Right lobe of liver (tissue), 6 donors: ENCODE measurements at regions not wholly inside any gene's neighbourhood (a gene's known extent, or its start where the extent isn't known, plus 50 kb on each side); places are given as distances from the start of the nearest gene placed in this dataset.

ENCODE experiments used
- ATAC-seq, 4 donors: fragments of 200-7000 bp; cut with Tn5 transposase; one replicate each; pipeline ENCODE4 v1.9.1; 2020; ENCODE audit warnings: mild to moderate bottlenecking in 4 of 4, moderate library complexity in 4 of 4
- DNase-seq, 3 donors: peaks; one replicate each; pipeline ENCODE4 v3.0.0-alpha.2; 2020
- H3K27ac ChIP-seq, 3 donors: fragments of 200-600 bp; one replicate each; pipeline ENCODE4 v1.8.0; 2022
- H3K27me3 ChIP-seq, 2 donors: fragments of 200-600 bp; one replicate each; pipeline ENCODE4 v1.8.0; 2022
- H3K36me3 ChIP-seq, 4 donors: fragments of 200-600 bp; sonication (generic) in 1 of 4; one replicate each; pipeline versions ENCODE4 v1.5.1 to v1.8.0; 2017 to 2022; ENCODE audit warnings: control low read depth in 1 of 4
- H3K4me1 ChIP-seq, 4 donors: fragments of 200-600 bp; sonication (generic) in 1 of 4; one replicate each; pipeline versions ENCODE4 v1.5.1 to v1.8.0; 2017 to 2022; ENCODE audit warnings: control low read depth in 1 of 4
- H3K4me3 ChIP-seq, 3 donors: fragments of 200-600 bp; one replicate each; pipeline ENCODE4 v1.8.0; 2022
- H3K9me3 ChIP-seq, 4 donors: fragments of 200-600 bp; sonication (generic) in 1 of 4; one replicate each; pipeline versions ENCODE4 v1.5.1 to v1.8.0; 2017 to 2022; ENCODE audit warnings: control low read depth in 1 of 4
- POLR2A ChIP-seq: fragments of 450-650 bp; IDR thresholded peaks from one replicate; pipeline ENCODE4 v1.6.1; 2017; ENCODE audit warnings: antibody characterized with exemption, mild to moderate bottlenecking
- WGBS: methylation state at CpG from one replicate; pipeline ENCODE4 v1.1.6; 2018; ENCODE audit warnings: low coverage, low lambda C conversion rate; ENCODE audit not compliant: insufficient coverage; ENCODE audit errors: missing lambda C conversion rate; 5-methylcytosine and 5-hydroxymethylcytosine counted together
- intact Hi-C, 2 donors: fragments of 100-400 bp; cut with DNase I; formaldehyde crosslinking; loops; one replicate each; pipeline versions ENCODE4 v1.11.2 to v1.14.1; 2022
- TF ChIP-seq, protein P1 (sequence below), 4 donors: fragments of 200-600 bp in 3 of 4; fragments of 450-650 bp in 1 of 4; IDR thresholded peaks; one replicate each; pipeline versions ENCODE4 v1.5.1 to v1.8.0; 2016 to 2022; ENCODE audit warnings: antibody characterized with exemption in 4 of 4, mild to moderate bottlenecking in 2 of 4
- donor health status: DM: no; HTN: yes; CAD: no.
- donor health status: DM: no; HTN: no; CAD: no.
- donor health status: DM: no; HTN: no; CAD: no.
- donor health status: DM: no; HTN: yes; CAD: no.
- donor health status: DM: no; HTN: yes; CAD: no.

DNA sequence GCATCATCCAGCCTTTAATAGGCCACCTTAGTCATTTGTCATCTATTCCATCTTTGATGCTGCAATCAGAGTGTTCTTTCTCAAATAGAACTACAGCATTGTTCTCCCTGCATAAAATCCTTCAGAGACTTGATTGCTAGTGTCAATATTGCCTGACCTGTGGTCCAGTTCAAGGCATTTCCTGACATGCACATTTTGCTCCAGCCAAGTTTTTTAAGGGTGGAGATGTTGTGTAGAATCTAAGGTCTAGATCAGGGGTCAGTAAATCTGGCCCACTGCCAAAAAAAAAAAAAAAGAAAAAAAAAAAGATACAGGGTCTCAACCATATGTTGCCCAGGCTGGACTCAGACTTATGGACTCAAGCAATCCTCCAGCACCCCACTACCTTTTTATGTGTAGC, 354.4 kb downstream of the FRK start:
- no peaks in the 10 kb centered on the region for H3K36me3 ChIP-seq
- H3K27me3 ChIP-seq = no peaks in the 10 kb centered on the region
- H3K4me1 ChIP-seq = peaks cover 0 to 8% (median 0%) of the 10 kb centered on the region in 4 donors
- peak; percentile 34 to 82 (median 68) for ATAC-seq
- no peak for TF ChIP-seq POLR2A
- TF ChIP-seq, protein P1, sequence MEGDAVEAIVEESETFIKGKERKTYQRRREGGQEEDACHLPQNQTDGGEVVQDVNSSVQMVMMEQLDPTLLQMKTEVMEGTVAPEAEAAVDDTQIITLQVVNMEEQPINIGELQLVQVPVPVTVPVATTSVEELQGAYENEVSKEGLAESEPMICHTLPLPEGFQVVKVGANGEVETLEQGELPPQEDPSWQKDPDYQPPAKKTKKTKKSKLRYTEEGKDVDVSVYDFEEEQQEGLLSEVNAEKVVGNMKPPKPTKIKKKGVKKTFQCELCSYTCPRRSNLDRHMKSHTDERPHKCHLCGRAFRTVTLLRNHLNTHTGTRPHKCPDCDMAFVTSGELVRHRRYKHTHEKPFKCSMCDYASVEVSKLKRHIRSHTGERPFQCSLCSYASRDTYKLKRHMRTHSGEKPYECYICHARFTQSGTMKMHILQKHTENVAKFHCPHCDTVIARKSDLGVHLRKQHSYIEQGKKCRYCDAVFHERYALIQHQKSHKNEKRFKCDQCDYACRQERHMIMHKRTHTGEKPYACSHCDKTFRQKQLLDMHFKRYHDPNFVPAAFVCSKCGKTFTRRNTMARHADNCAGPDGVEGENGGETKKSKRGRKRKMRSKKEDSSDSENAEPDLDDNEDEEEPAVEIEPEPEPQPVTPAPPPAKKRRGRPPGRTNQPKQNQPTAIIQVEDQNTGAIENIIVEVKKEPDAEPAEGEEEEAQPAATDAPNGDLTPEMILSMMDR (IDR thresholded peaks at IDR 0.05) = no peak
- intact Hi-C loops = no loop called here
- no peak overlapping the region for H3K4me3 ChIP-seq
- no peaks in the 10 kb centered on the region for H3K9me3 ChIP-seq
- H3K27ac ChIP-seq = no peak overlapping the region
- DNase-seq = no peak

DNA sequence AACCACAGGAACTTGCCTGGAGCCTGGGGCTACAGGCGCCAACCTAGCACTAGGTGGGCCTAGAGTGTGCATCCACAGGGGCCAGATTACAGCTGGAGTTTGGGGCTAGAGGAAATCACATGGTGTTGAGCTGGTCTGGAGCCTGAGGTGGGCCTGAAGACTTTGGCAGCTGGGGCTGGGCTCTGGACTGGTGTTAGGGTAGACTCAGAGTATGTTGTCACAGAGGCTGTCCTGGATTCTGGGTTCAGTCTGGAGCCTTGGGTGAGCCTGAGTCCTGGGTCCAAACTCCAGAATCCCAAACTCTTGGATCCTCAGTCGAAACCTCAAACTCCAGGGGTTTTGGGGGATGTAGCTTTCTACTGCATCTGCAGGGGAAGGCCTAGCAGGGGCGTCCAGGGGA, 356.7 kb downstream of the FRK start:
- DNase-seq (peak in 1 of 3 donors; percentile 30), ATAC-seq (peak in 1 of 4 donors; percentile 26)
- intact Hi-C loops = no loop called here
- Histone ChIP-seq H3K9me3 (no peaks in the 10 kb centered on the region), H3K4me1 (peaks cover 0 to 8% (median 0%) of the 10 kb centered on the region in 4 donors), H3K27me3 (no peaks in the 10 kb centered on the region), H3K4me3 (no peak overlapping the region), H3K27ac (no peak overlapping the region), H3K36me3 (no peaks in the 10 kb centered on the region)
- 75% methylated on average over 2 of the region's 3 CpGs for WGBS
- TF ChIP-seq POLR2A = no peak
- TF ChIP-seq, protein P1 (IDR thresholded peaks at IDR 0.05) = no peak

DNA sequence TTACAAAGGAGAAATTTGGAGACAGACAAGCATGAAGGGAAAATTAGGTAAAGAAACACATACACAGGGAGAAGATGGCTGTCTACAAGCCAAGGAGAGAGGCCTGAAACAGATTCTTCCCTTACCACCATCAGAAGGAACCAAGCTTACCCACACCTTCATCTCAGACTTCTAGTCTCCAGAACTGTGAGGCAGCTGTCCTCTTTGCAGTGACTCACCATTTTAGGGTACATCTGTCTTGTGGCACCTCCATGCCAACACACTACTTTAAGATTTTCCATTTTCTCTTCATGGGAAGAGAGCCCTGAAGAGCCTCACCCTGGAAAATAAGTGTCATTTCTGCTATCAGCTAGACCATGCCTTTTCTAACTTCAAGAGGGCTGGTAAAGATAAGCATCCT, 369.3 kb downstream of the FRK start:
- H3K4me1 ChIP-seq = no peaks in the 10 kb centered on the region
- H3K36me3 ChIP-seq = no peaks in the 10 kb centered on the region
- no peak for TF ChIP-seq POLR2A
- TF ChIP-seq, protein P1 (IDR thresholded peaks at IDR 0.05) = no peak
- no peaks in the 10 kb centered on the region for H3K27me3 ChIP-seq
- no peaks in the 10 kb centered on the region for H3K9me3 ChIP-seq
- H3K27ac ChIP-seq = no peak overlapping the region
- H3K4me3 ChIP-seq = no peak overlapping the region
- intact Hi-C loops = no loop called here
- DNase-seq (no peak), ATAC-seq (no peak)

DNA sequence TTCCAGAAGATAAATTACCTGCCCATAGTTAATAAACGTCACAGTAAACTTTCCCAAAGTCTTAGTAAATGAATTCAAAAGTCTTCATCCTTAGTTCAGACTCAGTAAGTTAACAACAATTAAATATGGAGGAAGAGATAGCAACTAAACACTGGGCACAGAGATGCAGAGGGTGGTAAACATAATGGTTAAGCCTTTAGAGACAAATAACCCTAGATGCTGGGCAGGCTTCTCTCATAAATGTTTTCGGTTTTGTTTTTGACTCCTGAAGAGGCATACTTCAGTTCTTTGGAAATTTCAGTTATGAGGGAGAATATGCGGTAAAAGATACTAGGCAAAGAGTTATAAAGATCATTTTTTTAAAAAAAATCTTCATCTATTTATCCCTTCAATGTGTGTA, 369.8 kb downstream of the FRK start:
- intact Hi-C loops = no loop called here
- ATAC-seq = no peak
- Histone ChIP-seq H3K4me3 (no peak overlapping the region), H3K9me3 (no peaks in the 10 kb centered on the region), H3K27me3 (no peaks in the 10 kb centered on the region), H3K4me1 (no peaks in the 10 kb centered on the region), H3K27ac (no peak overlapping the region), H3K36me3 (no peaks in the 10 kb centered on the region)
- TF ChIP-seq POLR2A = no peak
- TF ChIP-seq, protein P1 (IDR thresholded peaks at IDR 0.05) = no peak
- DNase-seq = no peak
- WGBS = 72% methylated on average over 3 of the region's 3 CpGs

DNA sequence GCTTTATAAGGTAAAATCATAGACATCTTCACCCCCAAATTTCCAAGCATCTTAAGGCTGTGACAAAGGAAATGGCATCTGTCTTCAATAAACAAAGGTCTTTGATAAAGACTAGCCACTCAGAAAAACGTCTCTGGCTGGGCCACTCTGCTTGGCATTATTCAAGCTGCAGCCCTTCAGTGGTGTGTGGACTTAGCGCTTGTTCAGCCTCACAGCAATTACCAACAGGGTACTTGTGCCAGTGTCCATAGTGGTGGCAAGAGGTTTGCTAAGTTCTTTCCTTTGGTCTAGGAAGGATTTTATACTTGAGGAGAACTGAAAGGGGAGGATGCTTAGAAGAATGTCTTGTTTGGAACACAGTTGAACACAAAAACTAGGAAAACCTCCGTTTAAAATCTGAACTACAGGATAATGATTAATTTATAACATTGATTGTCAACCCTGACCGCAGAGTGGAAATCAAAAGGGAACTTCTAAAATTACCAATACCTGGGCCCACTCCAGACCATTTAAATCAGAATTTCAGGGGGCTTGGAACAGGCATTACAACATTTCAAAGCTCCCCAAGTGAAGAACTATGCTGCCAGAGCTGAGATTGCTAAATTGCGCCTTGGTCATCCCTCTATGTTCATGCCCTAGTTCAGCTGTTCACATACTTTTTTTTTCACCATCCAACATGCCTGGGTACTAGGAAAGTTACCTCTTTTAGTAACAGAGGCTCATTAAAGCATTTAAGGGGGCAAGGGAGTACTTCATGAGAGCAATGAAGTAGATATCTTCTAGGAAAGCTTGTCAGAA, 378.5 kb downstream of the FRK start:
- H3K9me3 ChIP-seq = no peaks in the 10 kb centered on the region
- H3K27ac ChIP-seq = no peak overlapping the region
- WGBS = 22% methylated on average over 5 of the region's 5 CpGs
- peak; percentile 81 to 94 (median 91) for ATAC-seq
- DNase-seq = no peak
- intact Hi-C loops = no loop called here
- TF ChIP-seq, protein P1 (IDR thresholded peaks at IDR 0.05) = no peak
- no peak for TF ChIP-seq POLR2A
- no peaks in the 10 kb centered on the region for H3K36me3 ChIP-seq
- peaks cover 0 to 11% (median 5%) of the 10 kb centered on the region in 4 donors for H3K4me1 ChIP-seq
- no peaks in the 10 kb centered on the region for H3K27me3 ChIP-seq
- H3K4me3 ChIP-seq = no peak overlapping the region
